Thoracic aorta (tissue), 2 donors: ENCODE measurements at regions not wholly inside any gene's neighbourhood (a gene's known extent, or its start where the extent isn't known, plus 50 kb on each side); places are given as distances from the start of the nearest gene placed in this dataset.

Experiments used
- ATAC-seq: fragments of 150-250 bp; one replicate; pipeline ENCODE4 v1.8.0; 2017; ENCODE audit warnings: low read depth; ENCODE audit not compliant: insufficient number of reproducible peaks, low FRiP score
- DNase-seq: peaks from one replicate; pipeline ENCODE4 v3.0.0-alpha.2; 2020; ENCODE audit warnings: low spot score
- H3K27ac ChIP-seq, 2 donors: fragments of 200-600 bp; sonication (generic); 1 replicate in 1 of 2; 2 replicates in 1 of 2; pipeline ENCODE4 v1.5.1; 2016; ENCODE audit warnings: mild to moderate bottlenecking in 2 of 2, moderate library complexity in 2 of 2
- H3K27me3 ChIP-seq: fragments of 200-600 bp; sonication (generic); replicated peaks from 2 replicates; pipeline ENCODE4 v1.6.0; 2016; ENCODE audit warnings: mild to moderate bottlenecking; ENCODE audit not compliant: insufficient read depth
- H3K36me3 ChIP-seq: fragments of 200-600 bp; sonication (generic); one replicate; pipeline ENCODE4 v1.5.1; 2016
- H3K4me1 ChIP-seq, 2 donors: fragments of 200-600 bp; sonication (generic); 1 replicate in 1 of 2; 2 replicates in 1 of 2; pipeline versions ENCODE4 v1.5.1 to v1.6.0; 2016; ENCODE audit warnings: low read depth in 2 of 2, mild to moderate bottlenecking in 1 of 2; ENCODE audit not compliant: control insufficient read depth in 1 of 2
- H3K4me3 ChIP-seq: fragments of 200-600 bp; sonication (generic); 2 replicates; pipeline ENCODE4 v1.5.1; 2016; ENCODE audit warnings: mild to moderate bottlenecking
- H3K9me3 ChIP-seq: fragments of 200-600 bp; sonication (generic); 2 replicates; pipeline ENCODE4 v1.5.1; 2016
- CTCF ChIP-seq: fragments of 200-600 bp; sonication (generic); IDR thresholded peaks from one replicate; pipeline ENCODE4 v1.5.1; 2019; ENCODE audit warnings: antibody characterized with exemption

- Histone ChIP-seq H3K27ac (no peak overlapping the region), H3K36me3 (no peaks in the 10 kb centered on the region), H3K4me3 (no peak overlapping the region), H3K4me1 (no peaks in the 10 kb centered on the region), H3K9me3 (no peaks in the 10 kb centered on the region), H3K27me3 (no peaks in the 10 kb centered on the region)
- TF ChIP-seq CTCF: no peak
- DNase-seq (no peak), ATAC-seq (no peak)
Observed at GRCh38 chr2:49236316-49236715, 82.0 kb upstream of the FSHR start.

GRCh38 chr2:49226360-49226759 is 72.0 kb upstream of the FSHR start:
- Histone ChIP-seq H3K36me3 (no peaks in the 10 kb centered on the region), H3K4me1 (no peaks in the 10 kb centered on the region), H3K9me3 (no peaks in the 10 kb centered on the region), H3K27ac (no peak overlapping the region), H3K4me3 (no peak overlapping the region), H3K27me3 (no peaks in the 10 kb centered on the region)
- no peak for TF ChIP-seq CTCF
- DNase-seq (no peak), ATAC-seq (no peak)

- Histone ChIP-seq H3K4me3 (no peak overlapping the region), H3K9me3 (no peaks in the 10 kb centered on the region), H3K36me3 (no peaks in the 10 kb centered on the region), H3K27ac (no peak overlapping the region), H3K4me1 (no peaks in the 10 kb centered on the region), H3K27me3 (no peaks in the 10 kb centered on the region)
- no peak for TF ChIP-seq CTCF
- DNase-seq (no peak), ATAC-seq (no peak)
Observed at GRCh38 chr2:49225126-49225525, 70.8 kb upstream of the FSHR start.

- no peak for ATAC-seq
- no peaks in the 10 kb centered on the region for H3K36me3 ChIP-seq
- no peaks in the 10 kb centered on the region for H3K27me3 ChIP-seq
- TF ChIP-seq CTCF: no peak
- no peak overlapping the region for H3K4me3 ChIP-seq
- no peaks in the 10 kb centered on the region for H3K4me1 ChIP-seq
- DNase-seq: no peak
- H3K9me3 ChIP-seq: no peaks in the 10 kb centered on the region
- no peak overlapping the region for H3K27ac ChIP-seq
Observed at GRCh38 chr2:49224426-49225010, 70.2 kb upstream of the FSHR start.

DNA sequence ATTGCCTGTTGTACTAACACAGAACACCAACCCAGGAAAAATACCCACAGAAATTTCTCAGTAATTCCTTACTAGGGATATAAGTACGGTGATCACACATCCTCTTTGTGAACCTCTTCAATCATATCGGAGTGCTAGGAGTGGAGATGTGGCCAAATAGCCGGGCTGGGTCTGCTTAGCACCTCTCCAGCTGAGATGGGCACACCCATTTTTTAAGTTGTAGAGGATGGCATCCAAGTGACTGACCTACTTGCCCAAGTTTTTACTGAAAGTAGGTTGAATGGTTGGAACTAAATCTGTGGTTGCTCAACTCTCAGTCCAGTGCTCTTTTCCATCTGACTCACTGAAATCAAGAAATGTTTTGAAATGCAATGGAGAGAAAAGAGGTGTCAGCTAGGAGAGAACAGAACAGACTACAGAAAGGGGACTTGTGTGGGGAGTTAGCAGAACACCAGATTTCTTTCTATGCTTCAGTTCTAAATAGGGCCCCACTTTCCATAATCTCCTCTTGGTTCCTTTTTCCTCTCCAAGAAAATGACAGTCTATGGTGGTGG is 68.7 kb upstream of the FSHR start:
- Histone ChIP-seq H3K9me3 (no peaks in the 10 kb centered on the region), H3K27me3 (no peaks in the 10 kb centered on the region), H3K36me3 (no peaks in the 10 kb centered on the region), H3K27ac (no peak overlapping the region), H3K4me1 (no peaks in the 10 kb centered on the region), H3K4me3 (no peak overlapping the region)
- DNase-seq: no peak
- TF ChIP-seq CTCF: no peak
- no peak for ATAC-seq
